GM12878 (cell line): ENCODE measurements at regions not wholly inside any gene's neighbourhood (a gene's known extent, or its start where the extent isn't known, plus 50 kb on each side); places are given as distances from the start of the nearest gene placed in this dataset.

ENCODE experiments used
- ATAC-seq: fragments of 200-7000 bp; cut with Tn5 transposase; 3 replicates; pipeline ENCODE4 v1.9.1; 2020; ENCODE audit warnings: mild to moderate bottlenecking, moderate library complexity
- BruUV-seq: library from RNA; stranded (reverse); fragments of 400-500 nt; replicated peaks from 2 replicates; lab custom pipeline; 2021; lab: Mats Ljungman, UMichigan
- CTCF ChIA-PET: fragments of 300-600 bp; sonication (Branson Sonifier 250); formaldehyde crosslinking; extraction: SDS; loops from one replicate; lab custom pipeline; 2021; ENCODE audit warnings: inconsistent platforms; lab: Yijun Ruan, JAX
- POLR2A ChIA-PET: fragments of 350-600 bp; formaldehyde crosslinking; extraction: SDS; loops from one replicate; lab custom pipeline; 2021; ENCODE audit warnings: inconsistent platforms; lab: Charles Lee
- RAD21 ChIA-PET: fragments of 300-600 bp; sonication (Branson Sonifier 250); formaldehyde crosslinking; loops from one replicate; lab custom pipeline; 2023; ENCODE audit warnings: antibody characterized with exemption; ENCODE audit not compliant: unreplicated experiment; lab: Charles Lee
- SMC1A ChIA-PET: fragments of 300-600 bp; sonication (Branson Sonifier 250); formaldehyde crosslinking; loops from one replicate; lab custom pipeline; 2023; ENCODE audit not compliant: unreplicated experiment, uncharacterized antibody; lab: Charles Lee
- DNase-seq: peaks from one replicate; pipeline ENCODE4 v3.0.0-alpha.2; 2011; ENCODE audit warnings: low read depth, low spot score
- FAIRE-seq: peaks from 3 replicates; lab custom pipeline; 2011; peaks lifted over from hg19 to GRCh38; lab: Jason Lieb, UNC
- H2AFZ ChIP-seq: 2 replicates; pipeline ENCODE4 v1.6.0; 2011; ENCODE audit warnings: low read depth, low read length, control low read depth; ENCODE audit not compliant: control insufficient read depth
- H3K27ac ChIP-seq: 2 replicates; pipeline ENCODE4 v1.5.1; 2011; ENCODE audit warnings: control low read depth; ENCODE audit not compliant: control insufficient read depth, insufficient read depth
- H3K27me3 ChIP-seq, 2 experiments: replicated peaks in 1 of 2; 2 replicates each; pipeline versions ENCODE4 v1.6.0 to v1.6.1; 2011; ENCODE audit warnings: low read length in 1 of 2; ENCODE audit not compliant: control insufficient read depth in 2 of 2, insufficient read depth in 2 of 2
- H3K36me3 ChIP-seq, 2 experiments: 2 replicates each; pipeline ENCODE4 v1.5.1; 2011; ENCODE audit warnings: low read length in 1 of 2; ENCODE audit not compliant: control insufficient read depth in 2 of 2, insufficient read depth in 2 of 2
- H3K4me1 ChIP-seq: 2 replicates; pipeline ENCODE4 v1.6.1; 2011; ENCODE audit warnings: mild to moderate bottlenecking, low read length, moderate library complexity, mixed read lengths; ENCODE audit not compliant: control insufficient read depth, insufficient read depth
- H3K4me2 ChIP-seq: 2 replicates; pipeline ENCODE4 v1.6.0; 2011; ENCODE audit warnings: control low read depth; ENCODE audit not compliant: control insufficient read depth, insufficient read depth
- H3K4me3 ChIP-seq: fragments of 200-600 bp; sonication (generic); 2 replicates; pipeline ENCODE4 v1.5.1; 2016
- H3K79me2 ChIP-seq: 2 replicates; pipeline ENCODE4 v1.6.0; 2011; ENCODE audit warnings: low read length; ENCODE audit not compliant: control insufficient read depth, insufficient read depth
- H3K9ac ChIP-seq: 2 replicates; pipeline ENCODE4 v1.8.0; 2011; ENCODE audit warnings: low read length, control low read depth, mixed read lengths; ENCODE audit not compliant: control insufficient read depth, insufficient read depth
- H3K9me3 ChIP-seq: replicated peaks from 3 replicates; pipeline ENCODE4 v1.5.1; 2011; ENCODE audit warnings: mild to moderate bottlenecking, low read length; ENCODE audit not compliant: control insufficient read depth, insufficient read depth
- H4K20me1 ChIP-seq: 2 replicates; pipeline ENCODE4 v1.6.0; 2011; ENCODE audit not compliant: control insufficient read depth, insufficient read depth
- BACH1 ChIP-seq: fragments of 450-650 bp; IDR thresholded peaks from 2 replicates; pipeline ENCODE4 v1.6.1; 2017; ENCODE audit warnings: mild to moderate bottlenecking, borderline replicate concordance
- BHLHE40 ChIP-seq, 2 experiments: fragments of 450-650 bp in 1 of 2; IDR thresholded peaks; 2 replicates each; pipeline ENCODE4 v1.6.1; 2011 to 2017; ENCODE audit warnings: low read depth in 2 of 2, borderline replicate concordance in 1 of 2, improper control_type of control experiment in 1 of 2, low read length in 1 of 2, mild to moderate bottlenecking in 1 of 2
- CHD4 ChIP-seq: fragments of 200-600 bp; sonication (generic); IDR thresholded peaks from 2 replicates; pipeline ENCODE4 v1.6.1; 2016; ENCODE audit warnings: mild to moderate bottlenecking
- CREM ChIP-seq: IDR thresholded peaks from 2 replicates; pipeline ENCODE4 v1.6.1; 2014; ENCODE audit warnings: antibody characterized with exemption, low read depth
- ESRRA ChIP-seq: IDR thresholded peaks from 2 replicates; pipeline ENCODE4 v1.6.1; 2012; ENCODE audit warnings: mild to moderate bottlenecking, low read length, improper control_type of control experiment
- FOS ChIP-seq: IDR thresholded peaks from 3 replicates; pipeline ENCODE4 v1.6.1; 2011; ENCODE audit warnings: borderline replicate concordance; ENCODE audit not compliant: insufficient read length; ENCODE audit errors: extremely low read depth
- GABPA ChIP-seq: IDR thresholded peaks from 2 replicates; pipeline ENCODE4 v1.6.1; 2014; ENCODE audit warnings: antibody characterized with exemption, low read depth, mild to moderate bottlenecking, inconsistent platforms
- MEF2B ChIP-seq: fragments of 450-650 bp; IDR thresholded peaks from 2 replicates; pipeline ENCODE4 v1.6.1; 2018; ENCODE audit warnings: mild to moderate bottlenecking, moderate library complexity; ENCODE audit not compliant: partially characterized antibody, poor library complexity, severe bottlenecking
- MTA3 ChIP-seq: IDR thresholded peaks from 2 replicates; pipeline ENCODE4 v1.6.1; 2012; ENCODE audit warnings: low read length, inconsistent platforms, borderline replicate concordance
- POLR2AphosphoS2 ChIP-seq: IDR thresholded peaks from 2 replicates; pipeline ENCODE4 v1.6.1; 2011; ENCODE audit warnings: low read depth, mild to moderate bottlenecking, low read length, improper control_type of control experiment, moderate library complexity
- RBBP5 ChIP-seq: fragments of 200-600 bp; sonication (generic); conservative IDR thresholded peaks from 2 replicates; pipeline ENCODE4 v1.6.1; 2016
- RFX5 ChIP-seq: IDR thresholded peaks from 2 replicates; pipeline ENCODE4 v1.6.1; 2011; ENCODE audit warnings: low read depth, low read length, improper control_type of control experiment
- SKIL ChIP-seq: fragments of 450-650 bp; IDR thresholded peaks from 2 replicates; pipeline ENCODE4 v1.6.1; 2017; ENCODE audit warnings: mild to moderate bottlenecking, low read depth, inconsistent platforms; ENCODE audit not compliant: poor library complexity, severe bottlenecking
- SMAD5 ChIP-seq: IDR thresholded peaks from 2 replicates; pipeline ENCODE4 v1.6.1; 2016; ENCODE audit warnings: antibody characterized with exemption, low read depth
- SUZ12 ChIP-seq: fragments of 200-600 bp; sonication (generic); IDR thresholded peaks from one replicate; pipeline ENCODE4 v1.6.1; 2018; ENCODE audit warnings: antibody characterized with exemption, mild to moderate bottlenecking; ENCODE audit not compliant: unreplicated experiment
- TAF1 ChIP-seq: IDR thresholded peaks from 2 replicates; pipeline ENCODE4 v1.6.1; 2011; ENCODE audit warnings: mild to moderate bottlenecking, low read depth, low read length, borderline replicate concordance
- WGBS: methylation state at CpG from one replicate; pipeline ENCODE4 v1.1.6; 2016; ENCODE audit warnings: low lambda C conversion rate; ENCODE audit not compliant: insufficient replicate concordance, insufficient coverage; ENCODE audit errors: missing lambda C conversion rate; 5-methylcytosine and 5-hydroxymethylcytosine counted together
- in situ Hi-C: fragments of 300-500 bp; cut with MboI; formaldehyde crosslinking; loops from 9 replicates; pipeline ENCODE4 v1.14.3; 2018; ENCODE audit warnings: mixed read lengths
- intact Hi-C: fragments of 100-400 bp; cut with micrococcal nuclease; formaldehyde crosslinking; loops from one replicate; pipeline ENCODE4 v1.14.2; 2022; ENCODE audit not compliant: unreplicated experiment
- TF ChIP-seq, protein P1 (sequence below): IDR thresholded peaks from 2 replicates; pipeline ENCODE4 v1.6.1; 2011; ENCODE audit warnings: low read depth, mild to moderate bottlenecking, low read length, moderate library complexity, borderline replicate concordance; ENCODE audit errors: extremely low read depth

DNA sequence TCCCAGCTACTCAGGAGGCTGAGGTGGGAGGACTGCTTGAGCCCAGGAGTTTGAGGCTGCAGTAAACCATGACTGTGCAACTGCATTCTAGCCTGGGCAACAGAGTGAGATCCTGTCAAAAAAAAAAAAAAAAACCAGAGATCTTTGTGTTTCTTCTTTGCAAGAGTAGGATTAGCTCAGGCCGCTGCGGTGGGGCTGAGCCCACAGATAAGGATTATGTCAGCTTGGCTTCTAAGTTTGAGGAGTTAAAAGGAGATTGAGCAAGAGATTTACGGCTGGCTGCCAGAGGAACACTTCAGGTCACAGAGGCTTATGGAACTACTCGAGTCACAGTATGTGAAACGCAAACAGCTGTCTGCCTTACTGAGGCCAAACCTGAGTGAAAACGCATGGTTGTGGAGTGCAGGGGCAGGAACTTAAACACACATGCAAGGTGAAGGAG lies 146.7 kb upstream of the L3MBTL4 start:
- intact Hi-C loops = no loop called here
- Histone ChIP-seq H3K4me2 (no peak overlapping the region), H3K27ac (no peak overlapping the region), H3K4me1 (no peaks in the 10 kb centered on the region), H3K4me3 (no peak overlapping the region), H3K27me3 (peaks cover 0 to 3% of the 10 kb centered on the region in 2 experiments; a peak in 3 of 4 replicates), H2AFZ (no peak overlapping the region), H3K9me3 (no peaks in the 10 kb centered on the region), H3K79me2 (no peaks in the 10 kb centered on the region), H3K36me3 (no peaks in the 10 kb centered on the region), H3K9ac (no peak overlapping the region), H4K20me1 (no peaks in the 10 kb centered on the region)
- POLR2A ChIA-PET = no interaction called here
- SMC1A ChIA-PET = no interaction called here
- CTCF ChIA-PET = no interaction called here
- RAD21 ChIA-PET = interaction anchor here (0.7 kb wide), 1 partner anchor 25 kb away, joined by 3 read pairs; no protein-coding TSS in a partner anchor
- in situ Hi-C loops = no loop called here
- FAIRE-seq (no peak), DNase-seq (no peak), ATAC-seq (no peak)
- 33% methylated on average over 6 of the region's 6 CpGs for WGBS
- BruUV-seq = no TSS peak
- TF ChIP-seq RBBP5 (no peak), BHLHE40 (IDR thresholded peaks at IDR 0.05; ENCODE audit: borderline replicate concordance in 1 of 2, low read depth in 2 of 2, low read length in 1 of 2) (no peak), CHD4 (no peak), ESRRA (no peak)
- TF ChIP-seq, all 136 proteins: peak for 0

- Histone ChIP-seq H3K9ac (no peak overlapping the region), H3K27me3 (peaks cover 0 to 3% of the 10 kb centered on the region in 2 experiments; a peak in 3 of 4 replicates), H3K4me3 (no peak overlapping the region), H3K27ac (no peak overlapping the region), H2AFZ (no peak overlapping the region), H3K36me3 (no peaks in the 10 kb centered on the region), H4K20me1 (no peaks in the 10 kb centered on the region), H3K4me2 (no peak overlapping the region), H3K9me3 (no peaks in the 10 kb centered on the region), H3K79me2 (no peaks in the 10 kb centered on the region), H3K4me1 (no peaks in the 10 kb centered on the region)
- RAD21 ChIA-PET = no interaction called here
- WGBS = 59% methylated on average over 8 of the region's 8 CpGs
- POLR2A ChIA-PET = no interaction called here
- FAIRE-seq = no peak
- intact Hi-C loops (no loop called here), in situ Hi-C loops (no loop called here)
- ATAC-seq = no peak
- no TSS peak for BruUV-seq
- SMC1A ChIA-PET = no interaction called here
- DNase-seq = no peak
- CTCF ChIA-PET = no interaction called here
- TF ChIP-seq RFX5 = no peak
- TF ChIP-seq POLR2AphosphoS2 = no peak
- TF ChIP-seq TAF1 = no peak
- no peak for TF ChIP-seq FOS
- no peak for TF ChIP-seq MTA3
- TF ChIP-seq CREM = no peak
- no peak for TF ChIP-seq MEF2B
- no peak for TF ChIP-seq SKIL
- TF ChIP-seq, protein P1, sequence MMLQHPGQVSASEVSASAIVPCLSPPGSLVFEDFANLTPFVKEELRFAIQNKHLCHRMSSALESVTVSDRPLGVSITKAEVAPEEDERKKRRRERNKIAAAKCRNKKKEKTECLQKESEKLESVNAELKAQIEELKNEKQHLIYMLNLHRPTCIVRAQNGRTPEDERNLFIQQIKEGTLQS = no peak
- no peak for TF ChIP-seq SMAD5
- TF ChIP-seq BACH1 = no peak
- no peak for TF ChIP-seq SUZ12
- TF ChIP-seq GABPA = no peak
These were observed 147.2 kb upstream of the L3MBTL4 start for GRCh38 chr18:6561862-6562291.
